SH-SY5Y (cell line): ENCODE measurements at regions not wholly inside any gene's neighbourhood (a gene's known extent, or its start where the extent isn't known, plus 50 kb on each side); places are given as distances from the start of the nearest gene placed in this dataset.

Experiments
- GATA2 ChIP-seq: IDR thresholded peaks from 2 replicates; pipeline ENCODE4 v1.6.1; 2011; ENCODE audit warnings: mild to moderate bottlenecking, low read depth, low read length
- GATA3 ChIP-seq: IDR thresholded peaks from 2 replicates; pipeline ENCODE4 v1.6.1; 2011; ENCODE audit warnings: low read depth, mild to moderate bottlenecking, low read length, moderate library complexity

- TF ChIP-seq GATA3 (no peak), GATA2 (no peak)
Observed at GRCh38 chr3:22495241-22495640, 707.9 kb upstream of the UBE2E2 start.
